CD14-positive monocyte (primary cell): ENCODE measurements at regions not wholly inside any gene's neighbourhood (a gene's known extent, or its start where the extent isn't known, plus 50 kb on each side); places are given as distances from the start of the nearest gene placed in this dataset.
"Not testable (repeated sequence)": the region's sequence is repeated elsewhere in the genome, so short reads cannot be mapped to it uniquely, and the experiment has no call there.

Experiments used
- DNase-seq, 3 donors: peaks; one replicate each; pipeline ENCODE4 v3.0.0-alpha.2; 2011 to 2022
- H2AFZ ChIP-seq: 2 replicates; pipeline ENCODE4 v1.6.0; 2012; ENCODE audit warnings: mild to moderate bottlenecking, low read depth, low read length, inconsistent platforms; ENCODE audit not compliant: insufficient read depth, poor library complexity, severe bottlenecking
- H3K27ac ChIP-seq, 2 donors: 1 replicate in 1 of 2; 2 replicates in 1 of 2; pipeline ENCODE4 v1.5.1; 2012 to 2013; ENCODE audit warnings: low read length in 2 of 2, control low read depth in 1 of 2, inconsistent platforms in 1 of 2, low read depth in 1 of 2, mild to moderate bottlenecking in 1 of 2
- H3K27me3 ChIP-seq, 2 donors: one replicate each; pipeline versions ENCODE4 v1.6.0 to v1.6.1; 2011 to 2013; ENCODE audit warnings: low read length in 2 of 2; ENCODE audit not compliant: control insufficient read depth in 2 of 2, insufficient read depth in 2 of 2
- H3K36me3 ChIP-seq, 2 donors: replicated peaks in 1 of 2; 1 replicate in 1 of 2; 2 replicates in 1 of 2; pipeline versions ENCODE4 v1.5.1 to v1.6.1; 2012 to 2013; ENCODE audit warnings: low read length in 2 of 2, control low read depth in 1 of 2, inconsistent platforms in 1 of 2, mild to moderate bottlenecking in 1 of 2; ENCODE audit not compliant: insufficient read depth in 2 of 2, control insufficient read depth in 1 of 2
- H3K4me1 ChIP-seq, 2 donors: 1 replicate in 1 of 2; 2 replicates in 1 of 2; pipeline versions ENCODE4 v1.5.1 to v1.6.1; 2012 to 2013; ENCODE audit warnings: low read length in 2 of 2, control low read depth in 1 of 2, inconsistent platforms in 1 of 2, mild to moderate bottlenecking in 1 of 2, moderate library complexity in 1 of 2; ENCODE audit not compliant: insufficient read depth in 2 of 2, control insufficient read depth in 1 of 2
- H3K4me2 ChIP-seq: replicated peaks from 2 replicates; pipeline ENCODE3; 2012; ENCODE audit warnings: low read length, moderate library complexity, mild to moderate bottlenecking; ENCODE audit not compliant: poor library complexity, severe bottlenecking; ENCODE audit errors: extremely low read depth
- H3K4me3 ChIP-seq, 3 experiments: fragments of 200-600 bp in 1 of 3; sonication (generic) in 1 of 3; replicated peaks in 1 of 3; 1 replicate in 2 of 3; 2 replicates in 1 of 3; pipeline ENCODE4 v1.5.1; 2011 to 2013; ENCODE audit warnings: low read length in 3 of 3, mild to moderate bottlenecking in 3 of 3, control low read depth in 2 of 3, low read depth in 2 of 3, inconsistent platforms in 1 of 3, moderate library complexity in 1 of 3
- H3K79me2 ChIP-seq: 2 replicates; pipeline ENCODE4 v1.6.0; 2012; ENCODE audit warnings: mild to moderate bottlenecking, control low read depth, inconsistent platforms, low read length, moderate library complexity; ENCODE audit not compliant: insufficient read depth
- H3K9ac ChIP-seq: 2 replicates; pipeline ENCODE4 v1.6.0; 2017; ENCODE audit warnings: low read length, mild to moderate bottlenecking; ENCODE audit not compliant: insufficient read depth, poor library complexity, severe bottlenecking
- H3K9me3 ChIP-seq, 2 donors: replicated peaks in 1 of 2; 1 replicate in 1 of 2; 2 replicates in 1 of 2; pipeline versions ENCODE4 v1.5.1 to v1.6.1; 2012 to 2013; ENCODE audit warnings: low read length in 2 of 2, control low read depth in 1 of 2; ENCODE audit not compliant: control insufficient read depth in 1 of 2, insufficient read depth in 1 of 2
- H4K20me1 ChIP-seq: 2 replicates; pipeline ENCODE4 v1.6.0; 2012; ENCODE audit warnings: mild to moderate bottlenecking, low read length, control low read depth, moderate library complexity; ENCODE audit not compliant: insufficient read depth
- H3K27ac Mint-ChIP-seq, 7 donors: one replicate each; pipeline ENCODE4 v1.8.0; 2020; ENCODE audit warnings: mild to moderate bottlenecking in 7 of 7, mixed read lengths in 7 of 7, moderate library complexity in 6 of 7, inconsistent platforms in 2 of 7
- H3K27me3 Mint-ChIP-seq, 3 donors: one replicate each; pipeline ENCODE4 v1.8.0; 2021 to 2022; ENCODE audit warnings: low read depth in 3 of 3, mild to moderate bottlenecking in 3 of 3, mixed read lengths in 3 of 3, moderate library complexity in 3 of 3, inconsistent platforms in 1 of 3
- H3K36me3 Mint-ChIP-seq, 2 donors: one replicate each; pipeline ENCODE4 v1.8.0; 2020; ENCODE audit warnings: mixed read lengths in 2 of 2, inconsistent platforms in 1 of 2, mild to moderate bottlenecking in 1 of 2
- H3K4me1 Mint-ChIP-seq: one replicate; pipeline ENCODE4 v1.8.0; 2020; ENCODE audit warnings: mild to moderate bottlenecking, mixed read lengths
- H3K4me3 Mint-ChIP-seq, 2 donors: one replicate each; pipeline ENCODE4 v1.8.0; 2020; ENCODE audit warnings: mild to moderate bottlenecking in 2 of 2, mixed read lengths in 2 of 2, moderate library complexity in 1 of 2
- H3K9me3 Mint-ChIP-seq, 7 donors: one replicate each; pipeline ENCODE4 v1.8.0; 2020 to 2022; ENCODE audit warnings: mixed read lengths in 7 of 7, mild to moderate bottlenecking in 6 of 7, moderate library complexity in 6 of 7, inconsistent platforms in 2 of 7
- CTCF ChIP-seq: fragments of 200-600 bp; IDR thresholded peaks from one replicate; pipeline ENCODE4 v1.8.0; 2022; ENCODE audit warnings: antibody characterized with exemption, mild to moderate bottlenecking
- WGBS: methylation state at CpG from one replicate; pipeline ENCODE4 v1.1.5; 2013; ENCODE audit warnings: missing lambda C conversion rate; ENCODE audit not compliant: insufficient coverage; 5-methylcytosine and 5-hydroxymethylcytosine counted together
- intact Hi-C, 2 donors: fragments of 100-400 bp; cut with micrococcal nuclease; formaldehyde crosslinking; loops; one replicate each; pipeline versions ENCODE4 v1.15.0 to v1.15.1; 2023

- H3K36me3 ChIP-seq, H3K79me2 ChIP-seq, H4K20me1 ChIP-seq, H2AFZ ChIP-seq, H3K9ac ChIP-seq, H3K4me3 Mint-ChIP-seq, H3K27me3 Mint-ChIP-seq, intact Hi-C loops, H3K4me3 ChIP-seq, H3K9me3 ChIP-seq, DNase-seq, H3K27me3 ChIP-seq, H3K4me2 ChIP-seq, H3K4me1 ChIP-seq, H3K36me3 Mint-ChIP-seq, H3K27ac Mint-ChIP-seq, H3K27ac ChIP-seq, H3K4me1 Mint-ChIP-seq: not testable (repeated sequence)
- WGBS: no CpG with 5 or more reads among the region's 27 CpGs
- H3K9me3 Mint-ChIP-seq: peaks cover 6 to 13% (median 8%) of the 10 kb centered on the region in 7 donors
Observed at GRCh38 chr13:18725242-18725822, 456.3 kb downstream of the TUBA3C start.

- no peak overlapping the region for H2AFZ ChIP-seq
- intact Hi-C loops: no loop called here
- Mint-ChIP-seq H3K27me3 (no peaks in the 10 kb centered on the region), H3K4me3 (no peak overlapping the region), H3K27ac (no peak overlapping the region), H3K36me3 (no peaks in the 10 kb centered on the region), H3K9me3 (peaks cover 3 to 18% (median 10%) of the 10 kb centered on the region in 7 donors), H3K4me1 (no peaks in the 10 kb centered on the region)
- no peaks in the 10 kb centered on the region for H3K4me1 ChIP-seq
- no peak overlapping the region for H3K4me3 ChIP-seq
- no peaks in the 10 kb centered on the region for H4K20me1 ChIP-seq
- no peak for TF ChIP-seq CTCF
- H3K27me3 ChIP-seq: no peaks in the 10 kb centered on the region
- no peak overlapping the region for H3K27ac ChIP-seq
- H3K9ac ChIP-seq: no peak overlapping the region
- no peak overlapping the region for H3K4me2 ChIP-seq
- H3K79me2 ChIP-seq: no peaks in the 10 kb centered on the region
- peaks cover 0 to under 1% of the 10 kb centered on the region in 2 donors for H3K9me3 ChIP-seq
- WGBS: 83% methylated on average over 3 of the region's 4 CpGs
- DNase-seq: no peak
- no peaks in the 10 kb centered on the region for H3K36me3 ChIP-seq
Observed at GRCh38 chr13:18714889-18715288, 466.7 kb downstream of the TUBA3C start.

- H3K4me1 Mint-ChIP-seq, H3K27me3 Mint-ChIP-seq, H4K20me1 ChIP-seq, H3K36me3 ChIP-seq, H3K9me3 ChIP-seq, H3K4me3 Mint-ChIP-seq, H3K36me3 Mint-ChIP-seq, H3K4me3 ChIP-seq, intact Hi-C loops, H3K27ac Mint-ChIP-seq, H3K79me2 ChIP-seq, H3K4me1 ChIP-seq, H3K27ac ChIP-seq, H3K9ac ChIP-seq, H3K4me2 ChIP-seq, H3K27me3 ChIP-seq, H2AFZ ChIP-seq, DNase-seq: not testable (repeated sequence)
- H3K9me3 Mint-ChIP-seq: peaks cover 4 to 19% (median 9%) of the 10 kb centered on the region in 7 donors
Observed at GRCh38 chr13:18710673-18711072, 471.0 kb downstream of the TUBA3C start.

GRCh38 chr13:18706538-18706937 is 475.1 kb downstream of the TUBA3C start:
- H3K27me3 ChIP-seq, H3K27me3 Mint-ChIP-seq, H3K4me3 Mint-ChIP-seq, H3K4me2 ChIP-seq, H3K9ac ChIP-seq, H4K20me1 ChIP-seq, DNase-seq, H3K36me3 ChIP-seq, H3K27ac Mint-ChIP-seq, H3K4me1 ChIP-seq, H3K4me3 ChIP-seq, H3K79me2 ChIP-seq, H3K9me3 ChIP-seq, H3K27ac ChIP-seq, H2AFZ ChIP-seq, H3K4me1 Mint-ChIP-seq, H3K36me3 Mint-ChIP-seq, intact Hi-C loops: not testable (repeated sequence)
- peaks cover 3 to 16% (median 10%) of the 10 kb centered on the region in 7 donors for H3K9me3 Mint-ChIP-seq
- 100% methylated on average over 1 of the region's 4 CpGs for WGBS
